OCI-LY7 (cell line): ENCODE measurements at regions not wholly inside any gene's neighbourhood (a gene's known extent, or its start where the extent isn't known, plus 50 kb on each side); places are given as distances from the start of the nearest gene placed in this dataset.
"Not testable (repeated sequence)": the region's sequence is repeated elsewhere in the genome, so short reads cannot be mapped to it uniquely, and the experiment has no call there.

Source experiments
- BruUV-seq: library from RNA; stranded (reverse); fragments of 400-500 nt; replicated peaks from 2 replicates; lab custom pipeline; 2021; lab: Mats Ljungman, UMichigan
- CTCF ChIA-PET: fragments of 300-600 bp; sonication (Branson Sonifier 250); formaldehyde crosslinking; loops from one replicate; lab custom pipeline; 2022; ENCODE audit warnings: antibody characterized with exemption; ENCODE audit not compliant: unreplicated experiment; lab: Charles Lee
- POLR2A ChIA-PET: fragments of 300-600 bp; sonication (Branson Sonifier 250); formaldehyde crosslinking; loops from one replicate; lab custom pipeline; 2022; ENCODE audit warnings: antibody characterized with exemption; lab: Charles Lee
- DNase-seq: peaks from one replicate; pipeline ENCODE4 v3.0.0-alpha.2; 2015; ENCODE audit warnings: low spot score
- H2AFZ ChIP-seq: fragments of 200-600 bp; sonication (generic), shearing (Covaris generic); 2 replicates; pipeline ENCODE4 v1.6.1; 2014; ENCODE audit warnings: mild to moderate bottlenecking, antibody characterized with exemption, low read length, moderate library complexity
- H3K27ac ChIP-seq: fragments of 200-600 bp; sonication (generic); 2 replicates; pipeline ENCODE4 v1.5.1; 2014; ENCODE audit warnings: mixed run types, low read depth, mild to moderate bottlenecking, moderate library complexity, low read length, inconsistent platforms; ENCODE audit not compliant: poor library complexity, severe bottlenecking
- H3K36me3 ChIP-seq: fragments of 200-600 bp; sonication (generic); 2 replicates; pipeline ENCODE4 v1.6.1; 2014; ENCODE audit warnings: mild to moderate bottlenecking, antibody characterized with exemption, low read length, moderate library complexity, mixed read lengths; ENCODE audit not compliant: insufficient read depth
- H3K4me1 ChIP-seq: fragments of 200-600 bp; sonication (generic); 2 replicates; pipeline ENCODE4 v1.5.1; 2014; ENCODE audit warnings: mild to moderate bottlenecking, low read length; ENCODE audit not compliant: insufficient read depth, poor library complexity, severe bottlenecking
- H3K4me2 ChIP-seq: fragments of 200-600 bp; sonication (generic); 2 replicates; pipeline ENCODE4 v1.6.1; 2014; ENCODE audit warnings: mild to moderate bottlenecking, low read length
- H3K4me3 ChIP-seq: fragments of 200-600 bp; sonication (generic); 2 replicates; pipeline ENCODE4 v1.5.1; 2014; ENCODE audit warnings: mild to moderate bottlenecking, low read depth, low read length; ENCODE audit not compliant: poor library complexity, severe bottlenecking
- H3K79me2 ChIP-seq: fragments of 200-600 bp; sonication (generic); 2 replicates; pipeline ENCODE4 v1.6.1; 2016; ENCODE audit warnings: low read depth, mild to moderate bottlenecking, low read length, moderate library complexity, mixed read lengths; ENCODE audit not compliant: insufficient read depth
- H3K9me2 ChIP-seq: fragments of 200-600 bp; sonication (generic); 2 replicates; pipeline ENCODE4 v1.6.1; 2016; ENCODE audit warnings: mild to moderate bottlenecking, low read length, mixed read lengths; ENCODE audit not compliant: insufficient read depth
- H3K9me3 ChIP-seq: fragments of 200-600 bp; sonication (generic); 2 replicates; pipeline ENCODE4 v1.6.1; 2014; ENCODE audit warnings: mild to moderate bottlenecking, mixed run types, low read length, mixed read lengths
- H4K20me1 ChIP-seq: fragments of 200-600 bp; sonication (generic); 2 replicates; pipeline ENCODE4 v1.6.1; 2014; ENCODE audit warnings: mild to moderate bottlenecking, antibody characterized with exemption, low read length, moderate library complexity, mixed read lengths; ENCODE audit not compliant: insufficient read depth
- intact Hi-C: fragments of 100-400 bp; cut with micrococcal nuclease; formaldehyde crosslinking; loops from one replicate; pipeline ENCODE4 v1.10.0; 2022; ENCODE audit not compliant: unreplicated experiment

DNA sequence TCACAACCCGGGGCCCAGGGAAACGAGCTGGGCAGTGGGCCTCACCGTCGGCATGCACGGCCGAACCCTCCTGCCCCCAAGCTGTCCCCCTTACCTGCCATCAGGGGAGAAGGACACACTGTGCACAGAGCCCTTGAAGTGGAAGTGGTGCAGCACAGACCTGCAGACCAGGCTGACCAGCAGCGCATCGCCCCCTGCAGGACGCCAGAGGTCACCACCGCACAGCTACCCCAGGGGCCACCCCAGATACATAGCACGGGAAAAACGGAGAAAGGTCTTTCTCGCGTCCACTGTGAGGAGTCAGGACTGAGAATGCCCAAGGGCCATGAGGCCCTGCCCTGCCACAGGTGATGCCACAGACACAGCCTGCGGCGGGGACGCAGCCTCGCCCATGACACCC lies 5373.7 kb upstream of the TPTE start:
- H3K79me2 ChIP-seq, H3K4me2 ChIP-seq, H2AFZ ChIP-seq, DNase-seq, H3K9me2 ChIP-seq, BruUV-seq, H3K36me3 ChIP-seq, H3K9me3 ChIP-seq, intact Hi-C loops, H3K4me1 ChIP-seq, CTCF ChIA-PET, H3K27ac ChIP-seq, POLR2A ChIA-PET, H3K4me3 ChIP-seq, H4K20me1 ChIP-seq: not testable (repeated sequence)

DNA sequence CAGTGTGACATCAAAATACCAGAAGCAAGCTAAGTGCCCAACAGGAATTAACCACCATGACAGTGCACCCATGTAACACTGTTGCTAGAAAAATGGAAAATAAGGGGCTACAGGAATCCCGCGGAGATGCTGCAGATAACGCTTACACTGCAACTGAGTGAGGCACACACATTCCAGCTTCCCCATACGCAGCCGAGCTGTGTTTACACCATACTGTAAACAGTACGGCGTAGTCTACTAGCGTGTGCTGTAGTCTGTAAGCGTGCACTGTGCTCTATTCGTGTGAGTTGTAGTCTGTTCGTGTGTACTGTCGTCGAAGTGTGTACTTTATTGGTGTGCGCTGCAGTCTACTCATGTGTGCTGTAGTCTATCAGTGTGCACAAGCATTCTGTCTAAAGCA lies 5372.2 kb upstream of the TPTE start:
- H3K27ac ChIP-seq, intact Hi-C loops, H2AFZ ChIP-seq, H3K4me1 ChIP-seq, H3K9me2 ChIP-seq, POLR2A ChIA-PET, H3K9me3 ChIP-seq, BruUV-seq, H4K20me1 ChIP-seq, H3K4me2 ChIP-seq, DNase-seq, H3K4me3 ChIP-seq, H3K36me3 ChIP-seq, H3K79me2 ChIP-seq, CTCF ChIA-PET: not testable (repeated sequence)

GRCh38 chr21:5153842-5154640 lies 5367.3 kb upstream of the TPTE start:
- peak overlapping the region; percentile 62 for H3K4me3 ChIP-seq
- H2AFZ ChIP-seq, H3K4me1 ChIP-seq, H3K9me3 ChIP-seq, CTCF ChIA-PET, H4K20me1 ChIP-seq, BruUV-seq, H3K36me3 ChIP-seq, H3K9me2 ChIP-seq, H3K27ac ChIP-seq, POLR2A ChIA-PET, DNase-seq, H3K79me2 ChIP-seq, intact Hi-C loops: not testable (repeated sequence)
- 0 out of 2 replicates have a peak overlapping the region, but pooled peaks have one; percentile 34 for H3K4me2 ChIP-seq

GRCh38 chr21:5154641-5154982 lies 5366.8 kb upstream of the TPTE start:
- CTCF ChIA-PET, H3K9me2 ChIP-seq, intact Hi-C loops, H3K4me1 ChIP-seq, H4K20me1 ChIP-seq, H3K4me2 ChIP-seq, H3K27ac ChIP-seq, H3K36me3 ChIP-seq, H3K79me2 ChIP-seq, BruUV-seq, H2AFZ ChIP-seq, POLR2A ChIA-PET, H3K9me3 ChIP-seq: not testable (repeated sequence)
- peak; percentile 78 for DNase-seq
- peak overlapping the region; percentile 62 for H3K4me3 ChIP-seq

DNA sequence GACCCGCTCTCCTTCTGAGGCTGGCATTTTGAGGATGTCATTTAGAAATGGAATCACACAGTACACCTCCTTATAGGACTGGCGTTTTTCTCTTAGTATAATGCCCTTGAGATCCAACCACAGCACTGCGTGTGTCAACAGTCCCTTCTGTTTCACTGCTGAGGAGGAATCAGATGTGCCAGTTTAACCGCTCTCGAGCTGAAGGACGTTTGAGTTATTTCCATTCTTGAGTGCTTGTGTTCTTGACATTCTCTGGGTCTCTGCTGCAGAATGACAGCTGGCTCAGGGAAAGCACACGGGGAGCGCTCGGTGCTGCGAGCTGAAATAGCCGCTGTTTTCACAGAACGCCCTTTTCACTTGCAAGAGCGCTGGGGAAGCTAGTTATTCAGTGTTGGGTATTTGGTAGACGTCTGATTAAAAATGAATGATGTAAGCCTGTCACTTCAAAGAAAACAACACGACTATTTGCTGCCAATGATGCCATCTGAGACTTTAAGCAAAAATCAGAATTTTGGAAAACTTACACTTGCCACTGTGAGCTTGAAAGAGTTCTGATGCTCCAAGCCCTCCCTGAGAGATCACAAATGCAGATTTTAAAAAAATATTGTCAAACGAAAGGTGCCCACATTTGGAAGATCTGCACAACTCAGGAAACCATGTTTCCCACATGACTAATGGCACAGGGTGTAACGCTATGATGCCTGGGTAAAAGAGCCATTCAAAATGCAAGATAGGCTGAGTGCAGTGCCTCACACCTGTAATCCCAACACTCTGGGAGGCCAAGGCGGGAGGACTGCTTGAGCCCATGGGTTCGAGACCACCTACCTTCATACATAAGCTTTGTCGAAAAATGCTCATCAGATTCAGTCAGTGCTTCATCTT lies 5358.4 kb upstream of the TPTE start:
- BruUV-seq, H3K4me3 ChIP-seq, H3K4me1 ChIP-seq, intact Hi-C loops, H4K20me1 ChIP-seq, H3K27ac ChIP-seq, H3K9me2 ChIP-seq, H3K4me2 ChIP-seq, DNase-seq, H3K36me3 ChIP-seq, CTCF ChIA-PET, H3K79me2 ChIP-seq, POLR2A ChIA-PET, H2AFZ ChIP-seq, H3K9me3 ChIP-seq: not testable (repeated sequence)

GRCh38 chr21:5165829-5166228 lies 5355.6 kb upstream of the TPTE start:
- CTCF ChIA-PET, H4K20me1 ChIP-seq, H3K9me2 ChIP-seq, H3K79me2 ChIP-seq, H3K4me1 ChIP-seq, H3K4me3 ChIP-seq, intact Hi-C loops, POLR2A ChIA-PET, H3K36me3 ChIP-seq, BruUV-seq, H3K27ac ChIP-seq, DNase-seq, H3K9me3 ChIP-seq, H3K4me2 ChIP-seq, H2AFZ ChIP-seq: not testable (repeated sequence)
